Liver (tissue), 8 donors: ENCODE measurements at regions not wholly inside any gene's neighbourhood (a gene's known extent, or its start where the extent isn't known, plus 50 kb on each side); places are given as distances from the start of the nearest gene placed in this dataset.

ENCODE experiments used
- DNase-seq: peaks from one replicate; pipeline ENCODE4 v3.0.0-alpha.2; 2017; ENCODE audit warnings: low spot score
- H3K27ac ChIP-seq, 2 donors: one replicate each; pipeline ENCODE4 v1.7.0; 2013; ENCODE audit warnings: inconsistent platforms in 2 of 2, low read length in 2 of 2, control low read depth in 1 of 2, low read depth in 1 of 2, mild to moderate bottlenecking in 1 of 2
- H3K27me3 ChIP-seq, 4 donors: one replicate each; pipeline versions ENCODE4 v1.6.1 to v1.7.0; 2013; ENCODE audit warnings: low read length in 3 of 4, inconsistent platforms in 1 of 4, mild to moderate bottlenecking in 1 of 4, moderate library complexity in 1 of 4; ENCODE audit not compliant: control insufficient read depth in 4 of 4, insufficient read depth in 4 of 4
- H3K36me3 ChIP-seq, 4 donors: one replicate each; pipeline versions ENCODE4 v1.6.1 to v1.7.0; 2013; ENCODE audit warnings: low read length in 3 of 4, mild to moderate bottlenecking in 3 of 4, low read depth in 1 of 4, moderate library complexity in 1 of 4; ENCODE audit not compliant: control insufficient read depth in 4 of 4, insufficient read depth in 3 of 4
- H3K4me1 ChIP-seq, 4 donors: one replicate each; pipeline versions ENCODE4 v1.6.1 to v1.7.0; 2013; ENCODE audit warnings: low read length in 3 of 4, mild to moderate bottlenecking in 3 of 4, moderate library complexity in 1 of 4; ENCODE audit not compliant: control insufficient read depth in 4 of 4, insufficient read depth in 4 of 4
- H3K4me3 ChIP-seq, 3 donors: one replicate each; pipeline versions ENCODE4 v1.6.1 to v1.7.0; 2013; ENCODE audit warnings: low read length in 3 of 3, control low read depth in 1 of 3, low read depth in 1 of 3, mild to moderate bottlenecking in 1 of 3
- H3K9ac ChIP-seq, 2 donors: one replicate each; pipeline ENCODE4 v1.7.0; 2013; ENCODE audit warnings: low read length in 2 of 2, mild to moderate bottlenecking in 2 of 2, moderate library complexity in 2 of 2, control low read depth in 1 of 2, low read depth in 1 of 2
- H3K9me3 ChIP-seq, 4 donors: one replicate each; pipeline versions ENCODE4 v1.6.1 to v1.7.0; 2013; ENCODE audit warnings: low read length in 3 of 4; ENCODE audit not compliant: control insufficient read depth in 4 of 4
- ATF3 ChIP-seq: IDR thresholded peaks from 2 replicates; pipeline ENCODE4 v1.6.1; 2016; ENCODE audit warnings: antibody characterized with exemption
- CTCF ChIP-seq: fragments of 150-350 bp; IDR thresholded peaks from 2 replicates; pipeline ENCODE4 v1.5.1; 2017; ENCODE audit warnings: improper control_type of control experiment, low read depth, low read length; ENCODE audit not compliant: missing input control
- EGR1 ChIP-seq, 2 donors: IDR thresholded peaks; 2 replicates each; pipeline ENCODE4 v1.6.1; 2016 to 2018; ENCODE audit warnings: antibody characterized with exemption in 2 of 2, low read depth in 2 of 2
- FOXA1 ChIP-seq: IDR thresholded peaks from 2 replicates; pipeline ENCODE4 v1.6.1; 2016; ENCODE audit warnings: antibody characterized with exemption
- FOXA2 ChIP-seq: IDR thresholded peaks from 2 replicates; pipeline ENCODE4 v1.6.1; 2016; ENCODE audit warnings: antibody characterized with exemption
- GABPA ChIP-seq, 2 donors: IDR thresholded peaks in 1 of 2; conservative IDR thresholded peaks in 1 of 2; 2 replicates each; pipeline ENCODE4 v1.6.1; 2016; ENCODE audit warnings: antibody characterized with exemption in 2 of 2, mild to moderate bottlenecking in 1 of 2, moderate library complexity in 1 of 2
- HNF4A ChIP-seq, 2 donors: conservative IDR thresholded peaks; 2 replicates each; pipeline ENCODE4 v1.6.1; 2016; ENCODE audit warnings: antibody characterized with exemption in 2 of 2, mild to moderate bottlenecking in 2 of 2
- HNF4G ChIP-seq: IDR thresholded peaks from 2 replicates; pipeline ENCODE4 v1.6.1; 2016; ENCODE audit warnings: antibody characterized with exemption
- JUND ChIP-seq, 2 donors: IDR thresholded peaks; 2 replicates each; pipeline ENCODE4 v1.6.1; 2016; ENCODE audit warnings: antibody characterized with exemption in 2 of 2
- MAX ChIP-seq: IDR thresholded peaks from 2 replicates; pipeline ENCODE4 v1.6.1; 2016; ENCODE audit warnings: antibody characterized with exemption
- NR2F2 ChIP-seq: IDR thresholded peaks from 2 replicates; pipeline ENCODE4 v1.6.1; 2016; ENCODE audit warnings: antibody characterized with exemption
- RAD21 ChIP-seq, 2 donors: IDR thresholded peaks; 2 replicates each; pipeline ENCODE4 v1.6.1; 2016; ENCODE audit warnings: antibody characterized with exemption in 2 of 2, mild to moderate bottlenecking in 2 of 2
- REST ChIP-seq: IDR thresholded peaks from 2 replicates; pipeline ENCODE4 v1.6.1; 2016; ENCODE audit warnings: antibody characterized with exemption, mild to moderate bottlenecking
- RXRA ChIP-seq, 2 donors: IDR thresholded peaks; 2 replicates each; pipeline ENCODE4 v1.6.1; 2017 to 2018; ENCODE audit warnings: antibody characterized with exemption in 2 of 2, mild to moderate bottlenecking in 1 of 2
- SP1 ChIP-seq: IDR thresholded peaks from 2 replicates; pipeline ENCODE4 v1.6.1; 2018; ENCODE audit warnings: antibody characterized with exemption, mild to moderate bottlenecking
- TAF1 ChIP-seq: conservative IDR thresholded peaks from 2 replicates; pipeline ENCODE4 v1.6.1; 2016; ENCODE audit warnings: antibody characterized with exemption, mild to moderate bottlenecking
- YY1 ChIP-seq: IDR thresholded peaks from 2 replicates; pipeline ENCODE4 v1.6.1; 2016; ENCODE audit warnings: antibody characterized with exemption, mild to moderate bottlenecking
- ZBTB33 ChIP-seq: IDR thresholded peaks from 2 replicates; pipeline ENCODE4 v1.6.1; 2016; ENCODE audit warnings: antibody characterized with exemption
- WGBS: extraction: QIAGEN DNeasy Blood & Tissue Kit; methylation state at CpG from one replicate; pipeline ENCODE4 v1.1.7; 2013; 5-methylcytosine and 5-hydroxymethylcytosine counted together
- donor health status: healthy.
- donor health status: healthy.
- donor health status: healthy.
- donor health status: healthy.
- donor health status: healthy.

- TF ChIP-seq CTCF (no peak), RAD21 (IDR thresholded peaks at IDR 0.05) (no peak)
- Histone ChIP-seq H3K4me3 (no peak overlapping the region), H3K9me3 (no peaks in the 10 kb centered on the region), H3K36me3 (no peaks in the 10 kb centered on the region), H3K27ac (no peak overlapping the region), H3K27me3 (no peaks in the 10 kb centered on the region), H3K9ac (no peak overlapping the region), H3K4me1 (peaks cover 0 to 5% (median 3%) of the 10 kb centered on the region in 4 donors)
- no peak for DNase-seq
- 92% methylated on average over 3 of the region's 3 CpGs for WGBS
These were observed 265.6 kb downstream of the CDC5L start for GRCh38 chr6:44653091-44653490.

GRCh38 chr6:44653761-44654218, 266.3 kb downstream of the CDC5L start:
- Histone ChIP-seq H3K27me3 (no peaks in the 10 kb centered on the region), H3K36me3 (no peaks in the 10 kb centered on the region), H3K4me3 (no peak overlapping the region), H3K27ac (no peak overlapping the region), H3K9me3 (no peaks in the 10 kb centered on the region), H3K4me1 (peaks cover 0 to 5% (median 3%) of the 10 kb centered on the region in 4 donors), H3K9ac (no peak overlapping the region)
- TF ChIP-seq JUND (IDR thresholded peaks at IDR 0.05) (no peak), ATF3 (no peak), FOXA2 (no peak), EGR1 (IDR thresholded peaks at IDR 0.05; ENCODE audit: low read depth in 2 of 2) (no peak), GABPA (IDR thresholded peaks at IDR 0.05 in 1 of 2, conservative IDR thresholded peaks at IDR 0.05 in 1 of 2) (no peak), TAF1 (no peak), HNF4G (no peak), CTCF (no peak), YY1 (no peak), HNF4A (conservative IDR thresholded peaks at IDR 0.05) (no peak), RAD21 (IDR thresholded peaks at IDR 0.05) (no peak), FOXA1 (no peak), MAX (no peak), ZBTB33 (no peak), SP1 (no peak), RXRA (IDR thresholded peaks at IDR 0.05) (no peak), REST (no peak), NR2F2 (no peak)
- 54% methylated on average over 10 of the region's 10 CpGs for WGBS
- no peak for DNase-seq
